HG02884 (cell line): ENCODE measurements at regions not wholly inside any gene's neighbourhood (a gene's known extent, or its start where the extent isn't known, plus 50 kb on each side); places are given as distances from the start of the nearest gene placed in this dataset.

ENCODE experiments used
- ATAC-seq: cut with Tn5 transposase; IDR thresholded peaks from one replicate; pipeline ENCODE4 v1.9.1; 2021; ENCODE audit warnings: mild to moderate bottlenecking, moderate library complexity; ENCODE audit not compliant: unreplicated experiment

- ATAC-seq: no peak
Measured at GRCh38 chr5:50963971-50964745, 297.7 kb downstream of the PARP8 start.

GRCh38 chr5:50964746-50965653 is 298.6 kb downstream of the PARP8 start:
- no peak for ATAC-seq

GRCh38 chr5:50965654-50966375 is 299.4 kb downstream of the PARP8 start:
- ATAC-seq: no peak

GRCh38 chr5:50967009-50967562 is 300.6 kb downstream of the PARP8 start:
- ATAC-seq: no peak

- no peak for ATAC-seq
Measured at GRCh38 chr5:50967563-50968355, 301.3 kb downstream of the PARP8 start.

- no peak for ATAC-seq
Measured at GRCh38 chr5:50968356-50969149, 302.1 kb downstream of the PARP8 start.

GRCh38 chr5:50969151-50970031 is 303.0 kb downstream of the PARP8 start:
- no peak for ATAC-seq

- no peak for ATAC-seq
Measured at GRCh38 chr5:50975840-50976239, 309.4 kb downstream of the PARP8 start.

- ATAC-seq: no peak
Measured at GRCh38 chr5:50978924-50979323, 312.5 kb downstream of the PARP8 start.

GRCh38 chr5:50984640-50985039 is 318.2 kb downstream of the PARP8 start:
- ATAC-seq: no peak

- ATAC-seq: no peak
Measured at GRCh38 chr5:50990296-50990924, 324.0 kb downstream of the PARP8 start.

GRCh38 chr5:50995285-50995942 is 329.0 kb downstream of the PARP8 start:
- no peak for ATAC-seq

- no peak for ATAC-seq
Measured at GRCh38 chr5:51001227-51001923, 334.9 kb downstream of the PARP8 start.

- ATAC-seq: no peak
Measured at GRCh38 chr5:51002368-51002767, 335.9 kb downstream of the PARP8 start.

- ATAC-seq: no peak
Measured at GRCh38 chr5:51013036-51013435, 346.6 kb downstream of the PARP8 start.

GRCh38 chr5:51018423-51018822 is 352.0 kb downstream of the PARP8 start:
- no peak for ATAC-seq

GRCh38 chr5:51024263-51024662 is 357.8 kb downstream of the PARP8 start:
- ATAC-seq: no peak
